ENCODE measurements at regions not wholly inside any gene's neighbourhood (a gene's known extent, or its start where the extent isn't known, plus 50 kb on each side); places are given as distances from the start of the nearest gene placed in this dataset.

- H3K36me3 Mint-ChIP-seq = no peaks in the 10 kb centered on the region
- H3K27ac Mint-ChIP-seq = no peak overlapping the region
- no peak overlapping the region for H3K27ac ChIP-seq (ENCODE audit: low read depth in 1 of 2, low read length in 2 of 2)
- H3K9ac ChIP-seq (ENCODE audit: insufficient read depth, low read length, poor library complexity, severe bottlenecking) = no peak overlapping the region
- H3K9me3 Mint-ChIP-seq = peaks cover 0 to 2% (median 0%) of the 10 kb centered on the region in 7 donors
- peaks cover 2% of the 10 kb centered on the region for H3K4me1 Mint-ChIP-seq
- H3K27me3 ChIP-seq (ENCODE audit: control insufficient read depth in 2 of 2, insufficient read depth in 2 of 2, low read length in 2 of 2) = no peaks in the 10 kb centered on the region
- H3K9me3 ChIP-seq (replicated peaks in 1 of 2; ENCODE audit: control insufficient read depth in 1 of 2, insufficient read depth in 1 of 2, low read length in 2 of 2) = no peaks in the 10 kb centered on the region
- H4K20me1 ChIP-seq (ENCODE audit: insufficient read depth, low read length) = no peaks in the 10 kb centered on the region
- DNase-seq = no peak
- H2AFZ ChIP-seq (ENCODE audit: insufficient read depth, low read depth, low read length, poor library complexity, severe bottlenecking) = no peak overlapping the region
- H3K4me1 ChIP-seq (ENCODE audit: control insufficient read depth in 1 of 2, insufficient read depth in 2 of 2, low read length in 2 of 2) = no peaks in the 10 kb centered on the region
- no peaks in the 10 kb centered on the region for H3K79me2 ChIP-seq (ENCODE audit: insufficient read depth, low read length)
- 86% methylated on average over 3 of the region's 4 CpGs for WGBS (ENCODE audit: insufficient coverage)
- no peaks in the 10 kb centered on the region for H3K36me3 ChIP-seq (replicated peaks in 1 of 2; ENCODE audit: control insufficient read depth in 1 of 2, insufficient read depth in 2 of 2, low read length in 2 of 2)
- intact Hi-C loops (cut with micrococcal nuclease) = no loop called here
- H3K27me3 Mint-ChIP-seq (ENCODE audit: low read depth in 3 of 3) = no peaks in the 10 kb centered on the region
- no peak for TF ChIP-seq CTCF (IDR thresholded peaks at IDR 0.05)
- no peak overlapping the region for H3K4me3 Mint-ChIP-seq
- no peak overlapping the region for H3K4me3 ChIP-seq (replicated peaks in 1 of 3; ENCODE audit: low read depth in 2 of 3, low read length in 3 of 3)
- H3K4me2 ChIP-seq (replicated peaks; ENCODE audit: extremely low read depth, low read length, poor library complexity, severe bottlenecking) = no peak overlapping the region
Observed at GRCh38 chr1:98280049-98280448, 359.2 kb upstream of the DPYD start.

- Histone ChIP-seq H3K9me3 (replicated peaks in 1 of 2; ENCODE audit: control insufficient read depth in 1 of 2, insufficient read depth in 1 of 2, low read length in 2 of 2) (no peaks in the 10 kb centered on the region), H3K79me2 (ENCODE audit: insufficient read depth, low read length) (no peaks in the 10 kb centered on the region), H3K9ac (ENCODE audit: insufficient read depth, low read length, poor library complexity, severe bottlenecking) (no peak overlapping the region), H3K4me3 (replicated peaks in 1 of 3; ENCODE audit: low read depth in 2 of 3, low read length in 3 of 3) (no peak overlapping the region), H3K27me3 (ENCODE audit: control insufficient read depth in 2 of 2, insufficient read depth in 2 of 2, low read length in 2 of 2) (no peaks in the 10 kb centered on the region), H3K4me1 (ENCODE audit: control insufficient read depth in 1 of 2, insufficient read depth in 2 of 2, low read length in 2 of 2) (no peaks in the 10 kb centered on the region), H3K36me3 (replicated peaks in 1 of 2; ENCODE audit: control insufficient read depth in 1 of 2, insufficient read depth in 2 of 2, low read length in 2 of 2) (no peaks in the 10 kb centered on the region), H2AFZ (ENCODE audit: insufficient read depth, low read depth, low read length, poor library complexity, severe bottlenecking) (no peak overlapping the region), H3K4me2 (replicated peaks; ENCODE audit: extremely low read depth, low read length, poor library complexity, severe bottlenecking) (no peak overlapping the region), H3K27ac (ENCODE audit: low read depth in 1 of 2, low read length in 2 of 2) (no peak overlapping the region), H4K20me1 (ENCODE audit: insufficient read depth, low read length) (no peaks in the 10 kb centered on the region)
- DNase-seq = no peak
- Mint-ChIP-seq H3K4me1 (peaks cover 2% of the 10 kb centered on the region), H3K36me3 (no peaks in the 10 kb centered on the region), H3K27ac (no peak overlapping the region), H3K27me3 (ENCODE audit: low read depth in 3 of 3) (no peaks in the 10 kb centered on the region), H3K4me3 (no peak overlapping the region), H3K9me3 (peaks cover 0 to 3% (median 0%) of the 10 kb centered on the region in 7 donors)
- intact Hi-C loops (cut with micrococcal nuclease) = no loop called here
- no peak for TF ChIP-seq CTCF (IDR thresholded peaks at IDR 0.05)
- 100% methylated on average over 1 of the region's 3 CpGs for WGBS (ENCODE audit: insufficient coverage)
Observed at GRCh38 chr1:98278055-98278454, 357.2 kb upstream of the DPYD start.
